SH-SY5Y (cell line): ENCODE measurements at regions not wholly inside any gene's neighbourhood (a gene's known extent, or its start where the extent isn't known, plus 50 kb on each side); places are given as distances from the start of the nearest gene placed in this dataset.

Experiments
- GATA2 ChIP-seq: IDR thresholded peaks from 2 replicates; pipeline ENCODE4 v1.6.1; 2011; ENCODE audit warnings: mild to moderate bottlenecking, low read depth, low read length
- GATA3 ChIP-seq: IDR thresholded peaks from 2 replicates; pipeline ENCODE4 v1.6.1; 2011; ENCODE audit warnings: low read depth, mild to moderate bottlenecking, low read length, moderate library complexity

GRCh38 chr14:39868251-39868650 lies 436.0 kb upstream of the FBXO33 start:
- TF ChIP-seq GATA2 = no peak
- TF ChIP-seq GATA3 = no peak
